SJCRH30 (cell line): ENCODE measurements at regions not wholly inside any gene's neighbourhood (a gene's known extent, or its start where the extent isn't known, plus 50 kb on each side); places are given as distances from the start of the nearest gene placed in this dataset.

ENCODE experiments used
- DNase-seq, 2 experiments: peaks; one replicate each; pipeline ENCODE4 v3.0.0-alpha.2; 2015 to 2020
- H3K27ac ChIP-seq: fragments of 250-450 bp; sonication (Bioruptor Pico); 2 replicates; pipeline ENCODE4 v1.5.1; 2020; ENCODE audit warnings: mild to moderate bottlenecking, moderate library complexity
- H3K27me3 ChIP-seq: fragments of 250-450 bp; sonication (Bioruptor Pico); 2 replicates; pipeline ENCODE4 v1.5.1; 2020; ENCODE audit warnings: mild to moderate bottlenecking, moderate library complexity
- H3K36me3 ChIP-seq: fragments of 250-450 bp; sonication (Bioruptor Pico); 2 replicates; pipeline ENCODE4 v1.5.1; 2020; ENCODE audit warnings: mild to moderate bottlenecking, moderate library complexity
- H3K4me1 ChIP-seq: fragments of 250-450 bp; sonication (Bioruptor Pico); 2 replicates; pipeline ENCODE4 v1.5.1; 2020; ENCODE audit warnings: mild to moderate bottlenecking, moderate library complexity
- H3K4me3 ChIP-seq: fragments of 250-450 bp; sonication (Bioruptor Pico); 2 replicates; pipeline ENCODE4 v1.5.1; 2020; ENCODE audit warnings: mild to moderate bottlenecking, moderate library complexity
- H3K9me3 ChIP-seq: fragments of 250-450 bp; sonication (Bioruptor Pico); replicated peaks from 2 replicates; pipeline ENCODE4 v1.5.1; 2020; ENCODE audit warnings: mild to moderate bottlenecking, moderate library complexity

GRCh38 chr10:47067949-47068940, 157.0 kb downstream of the PTPN20 start:
- H3K4me3 ChIP-seq = no peak overlapping the region
- H3K4me1 ChIP-seq = no peaks in the 10 kb centered on the region
- H3K36me3 ChIP-seq = no peaks in the 10 kb centered on the region
- H3K9me3 ChIP-seq = no peaks in the 10 kb centered on the region
- no peak overlapping the region for H3K27ac ChIP-seq
- DNase-seq = peak in 1 of 2 experiments; percentile 4
- no peaks in the 10 kb centered on the region for H3K27me3 ChIP-seq

DNA sequence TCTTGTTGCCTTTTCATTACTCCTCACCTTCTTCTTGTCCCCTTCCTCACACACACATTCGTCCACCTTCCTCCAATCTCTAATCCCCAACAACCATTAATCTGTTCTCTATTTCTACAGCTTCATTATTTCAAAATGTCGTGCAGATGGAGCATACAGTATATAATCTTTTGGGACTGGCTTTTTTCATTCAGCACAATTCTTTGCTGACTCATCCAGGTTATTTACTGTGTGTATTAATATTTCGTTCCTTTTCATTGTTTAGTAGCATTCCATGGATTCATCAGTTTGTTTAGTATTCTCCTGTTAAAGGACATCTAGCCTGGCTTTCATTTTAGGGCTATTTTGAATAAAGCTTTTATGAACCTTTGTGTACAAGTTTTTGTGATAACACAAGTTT, 159.3 kb downstream of the PTPN20 start:
- H3K9me3 ChIP-seq = no peaks in the 10 kb centered on the region
- no peak overlapping the region for H3K27ac ChIP-seq
- no peaks in the 10 kb centered on the region for H3K36me3 ChIP-seq
- H3K27me3 ChIP-seq = no peaks in the 10 kb centered on the region
- DNase-seq = no peak
- H3K4me1 ChIP-seq = no peaks in the 10 kb centered on the region
- H3K4me3 ChIP-seq = no peak overlapping the region

DNA sequence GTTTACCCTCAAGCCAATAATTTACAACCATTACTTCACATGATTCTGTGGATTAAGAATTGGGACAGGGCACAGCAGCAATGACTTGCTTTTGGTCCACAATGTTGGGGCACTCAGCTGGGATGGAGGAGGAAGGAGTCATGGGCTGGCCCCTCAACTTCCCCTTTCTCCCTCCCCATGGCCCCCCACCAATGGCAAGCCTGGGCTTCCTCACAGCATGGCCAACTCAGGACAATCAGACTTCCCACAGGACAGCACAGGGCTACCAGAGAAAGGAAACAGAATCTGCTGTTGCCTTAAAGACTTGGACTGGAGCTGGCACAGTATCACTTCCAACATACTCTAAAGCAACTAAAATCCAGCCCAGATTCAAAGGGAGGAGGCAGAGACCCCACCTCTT, 160.7 kb downstream of the PTPN20 start:
- Histone ChIP-seq H3K4me1 (no peaks in the 10 kb centered on the region), H3K9me3 (no peaks in the 10 kb centered on the region), H3K27ac (no peak overlapping the region), H3K4me3 (no peak overlapping the region), H3K27me3 (no peaks in the 10 kb centered on the region), H3K36me3 (no peaks in the 10 kb centered on the region)
- DNase-seq = no peak

DNA sequence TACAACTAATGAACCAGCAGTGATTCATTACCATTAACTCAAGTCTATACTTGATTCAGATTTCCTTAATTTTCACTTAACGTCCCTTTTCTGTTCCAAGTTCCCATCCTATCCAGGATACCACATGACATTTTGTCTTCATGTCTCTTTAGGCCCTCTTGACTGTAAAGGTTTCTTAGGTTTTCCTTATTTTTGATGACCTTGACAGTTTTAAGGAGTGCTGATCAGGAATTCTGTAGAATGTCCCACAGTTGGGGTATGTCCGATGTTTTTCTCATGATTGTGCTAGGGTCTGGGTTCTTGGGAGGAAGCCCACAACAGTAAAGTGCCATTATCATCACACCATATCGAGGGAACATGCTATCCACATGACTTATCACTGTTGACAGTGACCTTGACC, 162.7 kb downstream of the PTPN20 start:
- Histone ChIP-seq H3K4me1 (no peaks in the 10 kb centered on the region), H3K27ac (no peak overlapping the region), H3K9me3 (no peaks in the 10 kb centered on the region), H3K27me3 (no peaks in the 10 kb centered on the region), H3K36me3 (no peaks in the 10 kb centered on the region), H3K4me3 (no peak overlapping the region)
- DNase-seq = no peak

DNA sequence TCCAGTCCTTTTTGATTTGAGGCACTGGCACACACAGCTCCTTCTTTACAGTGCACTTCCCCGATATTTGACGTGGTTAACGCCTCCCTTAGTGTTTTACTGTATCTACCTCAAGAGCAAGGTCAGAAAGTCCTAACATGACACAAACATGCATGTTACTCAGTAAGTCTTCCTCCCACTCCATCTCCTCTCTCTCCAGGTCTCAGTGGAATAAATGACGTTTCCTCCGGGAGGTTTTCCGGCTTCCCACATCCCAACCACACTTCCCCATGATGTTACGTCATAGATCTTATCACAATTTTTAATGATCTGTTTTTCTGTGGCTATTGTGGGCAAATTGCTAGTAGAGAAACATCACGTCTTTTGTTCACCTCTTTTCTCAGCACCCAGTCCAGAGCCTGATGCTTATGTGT, 165.7 kb downstream of the PTPN20 start:
- Histone ChIP-seq H3K4me3 (no peak overlapping the region), H3K27me3 (no peaks in the 10 kb centered on the region), H3K27ac (no peak overlapping the region), H3K9me3 (no peaks in the 10 kb centered on the region), H3K4me1 (no peaks in the 10 kb centered on the region), H3K36me3 (no peaks in the 10 kb centered on the region)
- DNase-seq = no peak

- H3K4me3 ChIP-seq = no peak overlapping the region
- no peaks in the 10 kb centered on the region for H3K36me3 ChIP-seq
- no peaks in the 10 kb centered on the region for H3K9me3 ChIP-seq
- DNase-seq = no peak
- no peaks in the 10 kb centered on the region for H3K27me3 ChIP-seq
- H3K27ac ChIP-seq = no peak overlapping the region
- H3K4me1 ChIP-seq = no peaks in the 10 kb centered on the region
Measured at GRCh38 chr10:47077386-47077785, 166.2 kb downstream of the PTPN20 start.

GRCh38 chr10:47077941-47078340, 166.7 kb downstream of the PTPN20 start:
- Histone ChIP-seq H3K36me3 (no peaks in the 10 kb centered on the region), H3K27ac (no peak overlapping the region), H3K27me3 (no peaks in the 10 kb centered on the region), H3K4me3 (no peak overlapping the region), H3K9me3 (no peaks in the 10 kb centered on the region), H3K4me1 (no peaks in the 10 kb centered on the region)
- DNase-seq = no peak

DNA sequence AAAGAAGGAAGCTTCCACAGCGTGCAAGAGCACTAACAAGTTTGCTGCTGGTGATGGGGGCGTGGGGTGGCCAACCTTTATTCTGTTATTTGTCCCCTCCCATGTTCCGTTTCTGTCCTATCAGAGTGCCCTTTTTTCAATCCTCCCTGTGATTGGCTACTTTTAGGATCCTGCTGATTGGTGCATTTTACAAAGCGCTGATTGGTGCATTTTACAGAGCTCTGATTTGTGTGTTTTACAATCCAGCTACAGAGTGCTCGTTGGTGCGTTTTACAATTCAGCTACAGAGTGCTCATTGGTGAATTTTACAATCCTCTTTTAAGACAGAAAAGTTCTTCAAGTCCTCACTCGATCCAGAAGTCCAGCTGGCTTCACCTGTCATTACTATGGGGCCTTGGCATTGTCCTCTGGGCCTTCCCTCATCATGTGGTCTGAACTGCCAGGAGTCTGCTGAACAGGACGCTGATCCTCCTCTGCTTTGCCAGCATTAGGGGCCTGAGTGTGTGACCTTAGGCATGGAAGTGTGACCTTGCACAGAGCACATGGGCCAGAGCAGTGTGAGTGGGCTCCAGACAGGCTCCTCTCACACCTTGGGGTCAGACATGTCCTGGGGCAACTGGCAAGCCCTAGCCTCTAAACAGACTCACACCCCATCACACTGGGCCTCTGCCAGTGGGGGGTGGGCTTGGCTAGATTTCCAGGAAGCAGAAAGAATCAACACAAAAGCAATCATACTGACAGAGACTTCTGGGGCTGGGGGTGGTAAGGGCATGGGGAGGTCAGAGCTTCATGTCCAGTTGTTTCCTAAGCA, 167.4 kb downstream of the PTPN20 start:
- no peak for DNase-seq
- Histone ChIP-seq H3K36me3 (no peaks in the 10 kb centered on the region), H3K27ac (no peak overlapping the region)

DNA sequence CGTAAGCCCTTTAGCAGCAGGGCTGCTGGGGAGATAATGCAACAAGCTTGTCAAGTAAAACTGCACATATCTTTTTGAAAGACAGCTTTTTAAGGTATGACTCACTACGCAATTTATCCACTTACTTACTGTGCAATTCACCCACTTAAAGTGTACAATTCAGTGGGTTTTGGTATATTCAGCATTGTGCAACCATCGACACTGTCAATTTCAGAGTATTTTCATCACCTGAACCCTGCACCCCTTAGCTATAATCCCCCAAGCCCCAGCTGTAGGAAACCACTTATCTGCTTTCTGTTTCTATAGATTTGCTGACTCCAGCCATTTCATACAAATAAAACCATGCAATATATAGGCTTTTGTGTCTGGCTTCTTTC, 168.0 kb downstream of the PTPN20 start:
- no peaks in the 10 kb centered on the region for H3K4me1 ChIP-seq
- DNase-seq = no peak
- H3K27me3 ChIP-seq = no peaks in the 10 kb centered on the region
- H3K9me3 ChIP-seq = no peaks in the 10 kb centered on the region
- no peak overlapping the region for H3K4me3 ChIP-seq
- H3K36me3 ChIP-seq = no peaks in the 10 kb centered on the region
- no peak overlapping the region for H3K27ac ChIP-seq

More for the DNA sequence above, 167.4 kb downstream of the PTPN20 start:
- Histone ChIP-seq H3K4me1 (no peaks in the 10 kb centered on the region), H3K9me3 (no peaks in the 10 kb centered on the region), H3K27me3 (no peaks in the 10 kb centered on the region), H3K4me3 (no peak overlapping the region)

GRCh38 chr10:47081264-47081663, 170.0 kb downstream of the PTPN20 start:
- Histone ChIP-seq H3K4me3 (no peak overlapping the region), H3K27me3 (no peaks in the 10 kb centered on the region), H3K4me1 (no peaks in the 10 kb centered on the region), H3K9me3 (no peaks in the 10 kb centered on the region), H3K36me3 (no peaks in the 10 kb centered on the region), H3K27ac (no peak overlapping the region)
- no peak for DNase-seq

- Histone ChIP-seq H3K36me3 (no peaks in the 10 kb centered on the region), H3K4me1 (no peaks in the 10 kb centered on the region), H3K27ac (no peak overlapping the region), H3K9me3 (no peaks in the 10 kb centered on the region), H3K27me3 (no peaks in the 10 kb centered on the region), H3K4me3 (no peak overlapping the region)
- no peak for DNase-seq
Measured at GRCh38 chr10:47082055-47082784, 171.0 kb downstream of the PTPN20 start.

GRCh38 chr10:47087667-47088066, 176.4 kb downstream of the PTPN20 start:
- no peaks in the 10 kb centered on the region for H3K27me3 ChIP-seq
- no peaks in the 10 kb centered on the region for H3K36me3 ChIP-seq
- H3K4me1 ChIP-seq = no peaks in the 10 kb centered on the region
- no peak overlapping the region for H3K4me3 ChIP-seq
- H3K9me3 ChIP-seq = no peaks in the 10 kb centered on the region
- DNase-seq = no peak
- no peak overlapping the region for H3K27ac ChIP-seq

- H3K4me3 ChIP-seq = no peak overlapping the region
- no peaks in the 10 kb centered on the region for H3K27me3 ChIP-seq
- H3K36me3 ChIP-seq = no peaks in the 10 kb centered on the region
- H3K4me1 ChIP-seq = no peaks in the 10 kb centered on the region
- no peak overlapping the region for H3K27ac ChIP-seq
- H3K9me3 ChIP-seq = no peaks in the 10 kb centered on the region
- no peak for DNase-seq
Measured at GRCh38 chr10:47088656-47089354, 177.6 kb downstream of the PTPN20 start.

- no peak overlapping the region for H3K4me3 ChIP-seq
Measured at GRCh38 chr10:47090042-47090441, 178.8 kb downstream of the PTPN20 start.

More at GRCh38 chr10:47090042-47090441, 178.8 kb downstream of the PTPN20 start:
- Histone ChIP-seq H3K9me3 (no peaks in the 10 kb centered on the region), H3K27me3 (no peaks in the 10 kb centered on the region), H3K4me1 (no peaks in the 10 kb centered on the region), H3K27ac (no peak overlapping the region), H3K36me3 (no peaks in the 10 kb centered on the region)
- DNase-seq = no peak
